HG03060 (cell line): ENCODE measurements at regions not wholly inside any gene's neighbourhood (a gene's known extent, or its start where the extent isn't known, plus 50 kb on each side); places are given as distances from the start of the nearest gene placed in this dataset.

Experiments
- ATAC-seq: cut with Tn5 transposase; IDR thresholded peaks from one replicate; pipeline ENCODE4 v1.9.1; 2021; ENCODE audit warnings: low read depth, moderate number of reproducible peaks; ENCODE audit not compliant: unreplicated experiment

GRCh38 chr18:56383349-56383748 is 255.0 kb downstream of the TXNL1 start:
- no peak for ATAC-seq

DNA sequence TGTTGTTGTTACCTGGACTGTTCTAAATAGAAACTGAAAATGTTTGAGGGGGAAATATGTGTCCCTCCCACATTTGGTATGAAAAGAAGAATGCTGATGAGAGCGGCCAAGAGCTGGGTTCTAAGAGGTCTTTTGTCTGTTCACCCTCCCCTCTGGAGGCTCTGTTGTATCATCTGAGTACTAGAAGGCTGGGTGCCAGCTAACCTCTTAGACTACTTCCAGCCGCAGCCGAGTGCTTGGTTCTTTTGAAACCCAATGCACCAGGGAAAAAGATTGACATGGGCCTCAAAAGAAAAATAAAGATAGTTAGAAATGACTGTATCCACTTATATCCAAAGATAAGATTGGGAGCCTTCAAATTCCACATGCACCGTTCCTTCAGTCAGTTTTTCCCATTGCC is 255.9 kb downstream of the TXNL1 start:
- ATAC-seq, result no peak

DNA sequence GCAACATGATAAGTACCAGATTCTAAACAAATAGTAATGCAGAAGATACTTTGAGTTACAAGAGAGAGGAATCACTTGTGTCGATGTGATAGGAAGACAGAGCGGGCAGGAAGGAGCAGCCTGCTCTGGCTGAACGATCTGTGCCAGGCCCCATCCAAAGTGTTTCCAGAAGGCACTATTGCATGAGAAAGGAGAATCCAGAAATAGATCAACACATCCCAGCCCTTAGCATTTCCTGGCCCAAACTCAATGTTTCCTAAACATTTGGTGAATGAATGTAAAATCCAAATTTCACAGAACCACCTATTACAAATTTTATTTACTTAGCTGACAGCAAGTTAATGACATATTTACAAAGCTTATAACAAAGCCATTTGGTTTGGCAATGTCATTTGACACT is 257.2 kb downstream of the TXNL1 start:
- no peak for ATAC-seq

DNA sequence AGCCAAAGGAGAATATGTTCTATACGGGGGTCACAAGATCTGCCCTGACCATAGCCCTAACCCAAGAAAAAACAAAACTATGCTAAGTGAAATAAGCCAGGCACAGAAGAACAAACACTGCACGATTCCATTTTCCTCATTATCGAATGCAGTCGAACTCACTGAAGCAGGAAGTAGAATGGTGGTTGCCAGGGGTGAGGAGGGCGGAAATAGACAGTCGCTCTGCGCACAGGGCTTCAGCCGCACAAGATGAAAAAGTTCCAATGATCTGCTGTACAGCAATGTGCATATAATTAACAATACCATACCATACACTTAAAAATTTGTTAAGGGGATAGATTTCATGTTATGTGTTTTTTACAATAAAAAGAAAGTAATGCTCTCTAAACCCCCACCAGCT is 257.7 kb downstream of the TXNL1 start:
- no peak for ATAC-seq

DNA sequence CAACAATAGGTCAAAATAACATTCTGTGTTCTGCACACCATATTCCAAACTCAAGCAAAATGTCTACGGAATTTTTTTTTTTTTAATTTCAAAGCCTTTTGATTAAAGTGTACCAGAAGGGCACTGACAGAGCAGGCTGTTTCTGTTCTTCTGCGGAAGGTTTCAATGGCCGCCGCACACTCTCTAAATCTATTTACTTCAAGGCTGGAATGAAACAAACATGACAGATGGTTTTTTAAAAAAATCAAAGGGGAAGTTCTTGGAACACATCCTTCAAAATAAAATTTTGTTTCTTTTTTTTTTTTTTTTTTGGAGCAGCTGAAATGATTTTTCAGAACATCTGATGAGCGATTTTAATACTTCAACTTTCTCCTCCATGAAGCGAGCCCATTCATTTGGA is 259.1 kb downstream of the TXNL1 start:
- no peak for ATAC-seq

GRCh38 chr18:56377231-56377630 is 261.2 kb downstream of the TXNL1 start:
- ATAC-seq, result no peak

GRCh38 chr18:56374007-56374655 is 264.3 kb downstream of the TXNL1 start:
- ATAC-seq, result no peak

GRCh38 chr18:56373601-56374000 is 264.8 kb downstream of the TXNL1 start:
- no peak for ATAC-seq

DNA sequence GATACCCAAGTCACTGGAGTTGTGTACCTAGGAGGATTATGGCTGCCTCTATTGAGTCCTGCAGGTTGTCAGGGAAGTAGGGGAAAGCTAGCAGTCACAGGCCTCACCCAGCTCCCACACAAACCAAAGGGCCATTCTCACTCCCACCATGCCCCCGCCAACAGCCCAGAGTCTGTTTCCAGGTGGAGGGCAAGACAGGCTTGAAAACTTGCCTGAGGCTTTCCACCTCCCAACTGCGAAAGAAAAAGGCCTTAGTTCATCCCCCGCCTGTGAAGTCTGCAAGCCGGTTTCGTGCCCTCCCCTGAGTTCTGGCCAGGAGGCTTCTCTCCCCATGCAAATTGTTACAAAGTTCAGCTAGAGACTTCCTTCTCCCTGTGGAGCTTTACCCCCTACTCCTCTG is 270.3 kb downstream of the TXNL1 start:
- no peak for ATAC-seq

GRCh38 chr18:56358608-56359280 is 279.6 kb downstream of the TXNL1 start:
- no peak for ATAC-seq

GRCh38 chr18:56353663-56354260 is 284.6 kb downstream of the TXNL1 start:
- ATAC-seq, result no peak

DNA sequence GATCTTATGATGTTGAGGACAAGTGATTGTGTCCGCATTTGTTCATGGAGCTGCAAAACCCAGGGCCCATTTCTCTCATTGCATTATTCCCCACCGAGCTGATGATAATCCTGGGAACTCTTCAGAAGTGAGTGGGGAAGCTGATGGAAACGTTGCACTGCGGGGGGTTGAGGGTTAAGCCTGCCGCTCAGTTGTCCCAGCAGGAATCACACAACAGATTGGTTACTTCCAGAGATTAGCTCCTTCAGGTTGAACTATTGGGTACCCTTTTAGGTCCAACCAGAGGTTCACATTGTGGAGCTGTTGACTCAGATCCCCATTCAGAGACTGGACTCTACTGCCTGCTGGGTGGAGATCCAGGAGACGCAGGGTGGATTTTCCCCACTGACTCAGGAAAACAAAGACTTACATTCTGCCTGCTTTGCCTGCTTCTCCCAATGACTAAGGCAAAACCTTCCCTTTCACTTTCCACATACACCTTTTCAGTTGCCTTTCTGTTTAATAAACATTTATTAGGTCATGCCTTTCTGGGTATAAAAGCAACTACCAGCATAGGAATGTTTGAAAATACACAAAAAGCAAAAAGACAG is 286.4 kb downstream of the TXNL1 start:
- ATAC-seq, result no peak

- no peak for ATAC-seq
Observed at GRCh38 chr18:56337507-56337906, 300.9 kb downstream of the TXNL1 start.

GRCh38 chr18:56333839-56334238 is 304.6 kb downstream of the TXNL1 start:
- no peak for ATAC-seq

- no peak for ATAC-seq
Observed at GRCh38 chr18:56333146-56333545, 305.2 kb downstream of the TXNL1 start.

DNA sequence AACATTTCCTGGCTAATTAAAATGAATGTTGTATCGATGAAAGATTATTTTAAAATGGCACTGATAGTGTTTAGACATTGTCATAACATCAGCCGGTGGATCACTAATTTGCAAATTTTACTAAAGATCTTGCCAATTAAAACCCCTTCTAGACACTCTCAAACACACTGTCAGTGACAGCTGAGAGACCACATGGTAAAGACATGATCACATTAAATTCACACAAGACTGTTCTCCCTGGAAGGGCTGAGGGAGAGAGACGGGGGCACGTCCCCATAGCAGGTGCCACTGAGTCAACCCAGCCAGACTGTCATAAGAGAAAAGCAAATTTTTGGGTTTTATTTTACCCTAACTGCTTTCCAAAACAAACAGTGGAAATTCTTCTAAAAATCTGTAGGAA is 306.0 kb downstream of the TXNL1 start:
- ATAC-seq, result no peak

GRCh38 chr18:56330366-56331110 is 307.9 kb downstream of the TXNL1 start:
- no peak for ATAC-seq

DNA sequence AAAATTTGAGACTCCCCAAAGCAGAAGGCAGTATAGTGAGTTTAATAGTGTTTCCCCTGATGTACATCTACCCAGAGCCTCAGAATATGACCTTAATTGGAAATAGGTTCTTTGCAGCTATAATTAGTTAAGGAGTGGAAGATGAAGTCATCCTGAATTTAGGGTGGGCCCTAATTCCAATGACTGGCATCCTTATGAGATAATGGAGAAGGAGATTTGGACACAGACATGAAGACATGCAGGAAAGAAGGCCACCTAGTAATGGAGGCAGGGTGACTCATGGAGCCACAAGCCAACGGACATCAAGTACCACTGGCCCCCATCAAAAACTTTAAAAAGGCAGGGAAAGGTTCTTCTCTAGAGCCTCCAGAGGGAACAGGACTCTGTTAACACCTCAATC is 308.9 kb downstream of the TXNL1 start:
- ATAC-seq, result no peak

- no peak for ATAC-seq
Observed at GRCh38 chr18:56327191-56327885, 311.1 kb downstream of the TXNL1 start.

DNA sequence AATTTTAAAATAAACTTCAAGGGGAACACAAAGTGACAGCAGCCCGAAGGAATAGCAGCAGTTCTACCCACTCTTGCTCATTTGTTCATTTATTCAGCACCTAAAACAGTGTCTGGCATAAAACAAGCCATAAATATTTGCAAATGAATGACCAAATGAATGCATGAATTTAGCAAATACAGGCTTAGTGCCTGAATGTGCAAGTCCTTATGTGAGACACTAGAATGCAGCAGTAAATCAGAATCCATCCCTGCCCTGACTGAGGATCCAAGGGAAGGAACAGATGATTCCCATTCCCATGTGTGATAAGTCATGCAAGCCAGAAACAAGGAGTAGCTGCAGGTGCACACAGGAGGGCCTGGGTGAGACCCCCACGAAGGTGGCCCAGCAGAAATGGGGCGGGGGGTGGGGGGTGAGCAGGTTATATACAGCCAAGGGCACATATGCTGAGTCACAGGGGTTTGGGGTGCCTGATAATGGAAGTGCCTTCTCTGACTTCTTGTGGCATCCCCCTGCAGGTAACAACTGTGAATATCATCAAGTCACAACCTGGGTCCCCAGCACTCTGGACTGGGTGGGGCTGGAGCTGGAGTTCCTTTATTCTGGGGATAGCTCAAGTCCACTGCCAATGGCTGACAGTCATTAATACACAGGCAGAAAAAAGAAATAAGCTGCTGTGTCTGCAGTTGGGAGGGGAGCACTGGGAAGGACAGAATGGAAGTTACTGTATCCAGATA is 311.9 kb downstream of the TXNL1 start:
- no peak for ATAC-seq
